Inferior parietal cortex (tissue), 1 donor: ENCODE measurements at regions not wholly inside any gene's neighbourhood (a gene's known extent, or its start where the extent isn't known, plus 50 kb on each side); places are given as distances from the start of the nearest gene placed in this dataset.
"Not testable (repeated sequence)": the region's sequence is repeated elsewhere in the genome, so short reads cannot be mapped to it uniquely, and the experiment has no call there.

Experiments
- DNase-seq: peaks from one replicate; pipeline ENCODE4 v3.0.0-alpha.2; 2016; ENCODE audit errors: extremely low spot score

DNA sequence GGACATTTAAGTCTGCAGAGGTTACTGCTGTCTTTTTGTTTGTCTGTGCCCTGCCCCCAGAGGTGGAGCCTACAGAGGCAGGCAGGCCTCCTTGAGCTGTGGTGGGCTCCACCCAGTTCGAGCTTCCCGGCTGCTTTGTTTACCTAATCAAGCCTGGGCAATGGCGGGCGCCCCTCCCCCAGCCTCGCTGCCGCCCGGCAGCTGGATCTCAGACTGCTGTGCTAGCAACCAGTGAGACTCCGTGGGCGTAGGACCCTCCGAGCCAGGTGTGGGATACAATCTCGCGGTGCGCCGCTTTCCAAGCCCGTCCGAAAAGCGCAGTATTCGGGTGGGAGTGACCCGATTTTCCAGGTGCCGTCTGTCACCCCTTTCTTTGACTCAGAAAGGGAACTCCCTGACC, 198.4 kb upstream of the FERMT1 start:
- DNase-seq = not testable (repeated sequence)

GRCh38 chr20:6311841-6312655, 189.2 kb upstream of the FERMT1 start:
- no peak for DNase-seq

DNA sequence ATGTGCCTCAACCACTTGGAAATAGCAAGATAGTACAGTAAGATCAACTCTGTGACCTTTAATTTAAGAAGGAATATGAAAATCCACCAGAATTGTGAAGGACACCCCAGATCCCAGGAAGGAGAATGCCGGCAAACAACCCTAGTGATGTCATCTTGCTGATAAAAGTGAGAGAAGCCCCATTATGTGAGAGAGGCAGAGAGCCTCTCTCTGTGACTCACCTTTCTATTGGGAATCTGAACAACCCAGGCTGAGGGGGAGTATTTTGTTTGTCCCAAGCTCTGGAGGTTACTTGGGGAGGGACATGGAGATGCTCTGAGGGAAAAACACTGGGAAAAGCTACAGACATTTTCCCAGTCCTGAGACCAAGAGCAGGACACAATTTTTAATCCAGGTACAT, 188.3 kb upstream of the FERMT1 start:
- DNase-seq = no peak

DNA sequence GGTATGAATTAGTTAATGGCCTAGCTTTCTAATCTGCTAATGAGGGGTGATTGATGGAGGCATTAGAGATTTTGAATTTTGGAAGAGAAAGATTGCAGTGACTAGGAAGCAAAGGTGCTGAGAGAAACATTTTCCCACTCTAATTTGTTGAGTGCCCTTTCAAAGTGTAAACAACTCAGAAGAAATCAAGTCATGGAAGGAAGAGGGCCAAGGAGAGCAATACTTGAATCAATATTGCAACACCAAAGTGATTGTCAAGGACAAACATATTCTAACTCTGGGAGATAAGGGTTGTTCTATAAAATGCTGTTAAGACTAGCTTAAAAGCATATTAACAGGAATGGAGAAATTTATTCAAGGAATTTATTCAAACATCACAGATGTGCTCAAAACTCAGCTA, 182.7 kb upstream of the FERMT1 start:
- no peak for DNase-seq

- no peak for DNase-seq
Observed at GRCh38 chr20:6302041-6302440, 179.2 kb upstream of the FERMT1 start.

GRCh38 chr20:6299456-6299855, 176.6 kb upstream of the FERMT1 start:
- DNase-seq = no peak

GRCh38 chr20:6298049-6298448, 175.2 kb upstream of the FERMT1 start:
- no peak for DNase-seq

GRCh38 chr20:6295867-6296256, 173.0 kb upstream of the FERMT1 start:
- DNase-seq = no peak

GRCh38 chr20:6295127-6295866, 172.5 kb upstream of the FERMT1 start:
- no peak for DNase-seq

DNA sequence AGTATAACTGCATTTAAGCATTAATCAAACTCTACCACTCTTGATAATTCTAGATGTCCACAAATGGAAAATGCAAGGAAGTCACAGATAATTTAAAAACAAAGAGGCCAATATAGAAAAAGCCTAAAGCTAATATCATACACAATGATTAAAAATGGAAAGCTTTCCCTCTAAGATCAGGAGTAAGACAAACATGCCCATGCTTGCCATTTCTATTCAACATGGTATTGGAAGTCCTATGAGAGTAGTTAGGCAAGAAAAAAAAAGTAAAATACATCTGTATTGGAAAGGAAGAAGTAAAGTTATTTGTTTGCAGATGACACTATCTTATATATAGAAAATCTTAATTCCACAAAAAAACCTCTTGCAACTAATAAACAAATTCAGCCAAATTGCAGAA, 164.6 kb upstream of the FERMT1 start:
- no peak for DNase-seq

GRCh38 chr20:6282642-6283041, 159.8 kb upstream of the FERMT1 start:
- DNase-seq = no peak

DNA sequence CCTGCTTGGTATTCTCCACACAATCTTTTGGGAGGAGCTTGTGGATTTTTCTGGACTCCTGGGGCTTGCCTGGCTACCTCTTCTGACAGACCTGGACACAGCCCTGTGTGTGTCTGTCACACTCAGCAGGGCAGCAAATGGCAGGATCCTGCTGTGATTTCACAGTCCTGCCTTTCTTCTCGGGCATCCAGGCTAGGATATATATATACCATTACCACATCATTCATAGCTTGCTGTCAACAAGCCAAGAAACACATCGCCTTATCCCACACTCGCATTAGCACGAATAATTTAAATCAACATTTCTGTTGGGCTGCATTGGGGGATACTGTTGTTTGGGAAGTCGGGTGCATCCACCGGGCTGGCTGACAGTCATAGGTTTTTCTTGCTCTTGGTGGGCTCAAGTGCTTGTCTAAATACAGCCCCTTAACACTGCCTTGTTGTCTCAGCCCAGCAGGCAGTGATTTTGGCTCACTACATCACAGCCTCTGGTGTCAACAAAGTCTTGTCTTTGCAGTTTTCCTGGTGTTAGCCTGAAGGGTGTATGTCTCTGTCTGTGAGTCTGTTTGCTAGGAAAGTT, 154.9 kb upstream of the FERMT1 start:
- DNase-seq = no peak

GRCh38 chr20:6270404-6270803, 147.6 kb upstream of the FERMT1 start:
- DNase-seq = not testable (repeated sequence)

- DNase-seq = no peak
Observed at GRCh38 chr20:6269168-6269873, 146.5 kb upstream of the FERMT1 start.

DNA sequence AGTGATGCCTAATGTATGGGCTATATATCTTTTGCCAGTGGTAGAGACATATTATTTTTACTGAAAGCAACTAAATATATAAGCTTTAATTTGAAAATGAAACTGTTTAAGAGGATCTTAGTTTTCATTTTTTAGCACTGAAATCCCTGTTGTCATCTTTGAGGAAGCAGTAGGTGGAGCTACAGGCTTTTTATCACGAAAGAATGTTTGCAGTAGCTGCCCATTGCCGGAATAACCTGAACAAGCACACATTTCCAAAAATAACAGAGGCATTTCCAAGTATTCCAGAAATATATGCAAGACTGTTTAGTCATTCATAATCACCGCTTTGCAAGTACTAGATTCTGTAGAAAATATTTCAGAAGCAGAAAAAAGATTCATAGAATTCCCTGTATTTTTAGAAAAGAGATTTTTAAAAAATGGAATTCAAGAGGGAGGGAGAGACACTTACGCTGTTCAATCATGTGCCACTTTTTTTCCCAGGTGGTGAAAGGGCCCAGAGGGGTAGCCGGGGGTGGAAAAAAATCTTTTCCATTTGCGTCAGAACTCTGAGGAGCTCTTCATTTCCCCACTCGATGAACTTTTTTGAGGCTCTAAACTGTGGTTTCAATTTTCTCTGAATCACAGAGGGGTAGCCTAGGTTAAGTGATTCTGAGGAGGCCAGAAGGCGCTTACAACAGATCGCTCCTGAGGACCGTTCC, 142.5 kb upstream of the FERMT1 start:
- peak; percentile 64 for DNase-seq

- DNase-seq = no peak
Observed at GRCh38 chr20:6253396-6253795, 130.6 kb upstream of the FERMT1 start.

DNA sequence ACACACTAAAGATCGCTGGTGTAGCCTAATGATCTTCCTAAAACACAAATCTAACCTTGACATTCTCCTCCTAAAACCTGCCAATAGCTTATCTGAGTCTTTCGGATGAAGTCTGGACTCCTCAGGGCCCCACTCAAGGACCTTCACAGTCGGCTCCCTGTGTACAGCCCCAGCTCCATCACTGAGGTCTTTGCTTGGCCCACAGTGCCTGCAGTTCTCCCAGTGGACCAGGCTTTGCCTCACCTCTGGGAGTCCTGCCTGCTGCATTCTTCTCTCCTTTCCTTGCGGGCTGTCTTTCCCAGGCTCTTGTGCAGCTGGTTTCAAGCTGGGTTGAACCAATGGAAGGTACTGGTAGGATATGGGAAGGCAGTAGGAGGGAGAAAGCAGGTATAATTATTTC, 122.6 kb upstream of the FERMT1 start:
- DNase-seq = no peak

- DNase-seq = no peak
Observed at GRCh38 chr20:6241591-6241990, 118.8 kb upstream of the FERMT1 start.

GRCh38 chr20:6240059-6240458, 117.2 kb upstream of the FERMT1 start:
- DNase-seq = no peak

DNA sequence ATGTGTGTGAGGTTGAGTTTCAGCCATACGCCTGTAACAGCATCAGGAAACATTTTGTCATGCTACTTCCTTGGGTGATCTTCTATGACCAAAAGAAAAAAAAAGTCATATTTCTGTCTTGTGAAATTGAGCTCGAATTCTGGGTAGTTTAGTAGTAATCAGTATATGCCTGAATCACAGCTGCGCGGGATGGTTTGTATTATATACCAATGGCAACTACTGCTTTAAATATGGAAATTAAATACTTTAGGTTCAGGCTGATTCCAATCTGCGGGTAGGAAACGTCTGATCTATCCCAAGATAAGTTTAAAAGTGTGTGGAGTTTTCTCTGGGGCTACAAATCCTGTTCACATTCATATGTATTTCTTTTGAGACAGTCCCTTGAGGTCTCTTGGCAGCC, 115.6 kb upstream of the FERMT1 start:
- no peak for DNase-seq

DNA sequence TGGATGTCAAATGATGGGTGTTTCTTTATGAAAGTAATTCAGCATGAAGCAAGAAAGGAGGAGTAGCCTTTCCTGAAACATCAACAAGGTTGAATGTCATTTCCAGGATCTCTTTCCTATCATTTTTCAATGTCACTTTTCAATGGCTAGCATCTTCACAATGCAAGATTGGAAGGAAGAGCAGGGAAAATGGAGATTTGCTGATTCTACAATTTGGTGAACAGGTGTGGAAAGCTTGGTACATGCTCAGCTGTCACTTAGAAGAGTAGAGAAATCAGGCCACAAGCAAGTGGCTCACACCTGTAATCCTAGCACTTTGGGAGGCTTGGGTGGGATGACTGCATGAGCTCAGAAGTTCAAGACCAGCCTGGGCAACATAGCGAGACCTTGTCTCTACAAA, 112.7 kb upstream of the FERMT1 start:
- no peak for DNase-seq

- DNase-seq = no peak
Observed at GRCh38 chr20:6232436-6232835, 109.6 kb upstream of the FERMT1 start.
